SU-DHL-6 (cell line): ENCODE measurements at regions not wholly inside any gene's neighbourhood (a gene's known extent, or its start where the extent isn't known, plus 50 kb on each side); places are given as distances from the start of the nearest gene placed in this dataset.

Source experiments
- EZH2phosphoT487 ChIP-seq: fragments of 200-600 bp; sonication (generic), shearing (Covaris generic); conservative IDR thresholded peaks from 2 replicates; pipeline ENCODE4 v1.6.1; 2018; ENCODE audit warnings: mild to moderate bottlenecking, antibody characterized with exemption, low read length, moderate library complexity, mixed read lengths
- TF ChIP-seq, protein P1 (sequence below): fragments of 200-600 bp; sonication (generic); IDR thresholded peaks from one replicate; pipeline ENCODE4 v1.5.1; 2017; ENCODE audit warnings: antibody characterized with exemption, mild to moderate bottlenecking, low read length, moderate library complexity; ENCODE audit not compliant: insufficient read depth, poor library complexity, severe bottlenecking

GRCh38 chr21:20167059-20167458 lies 831.1 kb upstream of the NCAM2 start:
- TF ChIP-seq, protein P1, sequence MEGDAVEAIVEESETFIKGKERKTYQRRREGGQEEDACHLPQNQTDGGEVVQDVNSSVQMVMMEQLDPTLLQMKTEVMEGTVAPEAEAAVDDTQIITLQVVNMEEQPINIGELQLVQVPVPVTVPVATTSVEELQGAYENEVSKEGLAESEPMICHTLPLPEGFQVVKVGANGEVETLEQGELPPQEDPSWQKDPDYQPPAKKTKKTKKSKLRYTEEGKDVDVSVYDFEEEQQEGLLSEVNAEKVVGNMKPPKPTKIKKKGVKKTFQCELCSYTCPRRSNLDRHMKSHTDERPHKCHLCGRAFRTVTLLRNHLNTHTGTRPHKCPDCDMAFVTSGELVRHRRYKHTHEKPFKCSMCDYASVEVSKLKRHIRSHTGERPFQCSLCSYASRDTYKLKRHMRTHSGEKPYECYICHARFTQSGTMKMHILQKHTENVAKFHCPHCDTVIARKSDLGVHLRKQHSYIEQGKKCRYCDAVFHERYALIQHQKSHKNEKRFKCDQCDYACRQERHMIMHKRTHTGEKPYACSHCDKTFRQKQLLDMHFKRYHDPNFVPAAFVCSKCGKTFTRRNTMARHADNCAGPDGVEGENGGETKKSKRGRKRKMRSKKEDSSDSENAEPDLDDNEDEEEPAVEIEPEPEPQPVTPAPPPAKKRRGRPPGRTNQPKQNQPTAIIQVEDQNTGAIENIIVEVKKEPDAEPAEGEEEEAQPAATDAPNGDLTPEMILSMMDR: no peak
- no peak for TF ChIP-seq EZH2phosphoT487
